ENCODE measurements at regions not wholly inside any gene's neighbourhood (a gene's known extent, or its start where the extent isn't known, plus 50 kb on each side); places are given as distances from the start of the nearest gene placed in this dataset.

DNA sequence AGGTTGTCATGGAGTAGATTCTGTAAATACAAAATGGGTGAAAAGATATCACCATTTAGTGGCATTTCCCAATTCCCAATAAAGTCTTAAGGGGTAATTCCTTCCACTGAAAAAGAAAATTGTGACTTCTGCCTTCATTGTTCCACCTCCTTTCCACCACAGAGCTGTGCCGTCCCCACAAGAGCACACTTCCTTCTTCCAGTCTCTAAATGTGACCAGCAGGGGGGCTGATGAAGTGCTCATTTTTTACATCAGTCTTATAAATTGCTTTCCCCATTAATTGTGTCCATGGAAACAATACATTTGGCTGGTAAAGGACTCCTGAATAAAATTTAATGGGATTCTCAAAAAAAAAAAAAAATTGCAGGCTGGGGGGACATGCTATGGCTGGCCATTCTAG lies 260.8 kb upstream of the PSMD7 start:
- H3K4me1 ChIP-seq (ENCODE audit: control insufficient read depth in 2 of 2, insufficient read depth in 2 of 2, low read length in 2 of 2), result peaks cover 3 to 19% of the 10 kb centered on the region in 2 donors
- no peaks in the 10 kb centered on the region for H3K9me3 ChIP-seq (ENCODE audit: control insufficient read depth in 2 of 2, insufficient read depth in 1 of 2, low read length in 1 of 2)
- no peak overlapping the region for H3K4me3 ChIP-seq (ENCODE audit: low read length in 2 of 2)
- no peak overlapping the region for H3K27ac ChIP-seq (ENCODE audit: low read depth in 1 of 2, low read length in 1 of 2)
- no peaks in the 10 kb centered on the region for H3K27me3 ChIP-seq (ENCODE audit: control insufficient read depth in 2 of 2, insufficient read depth in 1 of 2, low read length in 1 of 2)
- DNase-seq (ENCODE audit: low read depth in 6 of 9, low spot score in 9 of 9), result peak in 2 of 9 donors; percentile 41 to 61
- no peaks in the 10 kb centered on the region for H3K36me3 ChIP-seq (ENCODE audit: control insufficient read depth in 2 of 2, insufficient read depth in 2 of 2, low read length in 1 of 2)
- WGBS, result 4% methylated on average over 1 of the region's 1 CpG

DNA sequence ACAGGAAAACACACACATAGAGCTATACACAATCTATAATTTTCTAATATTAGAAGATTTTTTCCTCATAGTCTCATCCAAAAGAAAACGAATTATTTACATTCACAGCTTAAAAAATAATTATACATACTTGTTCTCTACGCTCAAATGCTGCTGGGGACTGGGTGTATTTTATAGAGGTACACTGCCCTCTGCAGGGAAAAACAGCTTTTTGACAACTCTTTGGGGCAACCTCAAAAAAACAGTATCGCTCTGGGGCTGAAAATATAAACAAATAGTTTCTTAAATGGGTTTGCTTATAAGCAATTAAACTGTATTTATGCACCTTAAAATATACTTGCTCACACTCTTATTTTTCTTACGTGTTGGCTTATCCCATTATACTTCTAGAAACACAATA lies 261.8 kb upstream of the PSMD7 start:
- H3K4me3 ChIP-seq (ENCODE audit: low read length in 2 of 2), result no peak overlapping the region
- peak in 7 of 9 donors; percentile 16 to 79 (median 44) for DNase-seq (ENCODE audit: low read depth in 6 of 9, low spot score in 9 of 9)
- H3K4me1 ChIP-seq (ENCODE audit: control insufficient read depth in 2 of 2, insufficient read depth in 2 of 2, low read length in 2 of 2), result peaks cover 3 to 27% of the 10 kb centered on the region in 2 donors
- H3K9me3 ChIP-seq (ENCODE audit: control insufficient read depth in 2 of 2, insufficient read depth in 1 of 2, low read length in 1 of 2), result no peaks in the 10 kb centered on the region
- H3K27me3 ChIP-seq (ENCODE audit: control insufficient read depth in 2 of 2, insufficient read depth in 1 of 2, low read length in 1 of 2), result no peaks in the 10 kb centered on the region
- WGBS, result 31% methylated on average over 4 of the region's 4 CpGs
- H3K36me3 ChIP-seq (ENCODE audit: control insufficient read depth in 2 of 2, insufficient read depth in 2 of 2, low read length in 1 of 2), result no peaks in the 10 kb centered on the region
- H3K27ac ChIP-seq (ENCODE audit: low read depth in 1 of 2, low read length in 1 of 2), result no peak overlapping the region

DNA sequence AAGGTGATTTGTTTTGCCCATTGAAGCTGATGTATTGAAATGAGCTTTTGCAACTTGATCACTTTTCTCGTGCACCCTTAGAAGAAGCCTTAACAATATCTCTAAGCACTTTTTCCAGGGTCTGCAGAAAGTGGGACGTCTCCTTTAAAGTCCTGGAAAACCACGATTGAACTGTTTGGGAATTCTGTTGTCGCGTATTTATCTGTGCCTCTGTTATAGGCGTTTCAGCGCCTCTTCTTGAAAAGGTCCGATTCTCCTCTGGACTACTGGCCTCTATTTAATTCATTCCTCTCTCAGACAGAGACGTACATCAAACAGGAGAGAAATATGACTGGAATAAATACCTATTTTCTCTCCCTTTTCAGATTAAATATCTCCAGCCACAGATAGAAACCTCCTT lies 262.4 kb upstream of the PSMD7 start:
- H3K4me1 ChIP-seq (ENCODE audit: control insufficient read depth in 2 of 2, insufficient read depth in 2 of 2, low read length in 2 of 2), result peaks cover 3 to 32% of the 10 kb centered on the region in 2 donors
- H3K9me3 ChIP-seq (ENCODE audit: control insufficient read depth in 2 of 2, insufficient read depth in 1 of 2, low read length in 1 of 2), result no peaks in the 10 kb centered on the region
- no peaks in the 10 kb centered on the region for H3K36me3 ChIP-seq (ENCODE audit: control insufficient read depth in 2 of 2, insufficient read depth in 2 of 2, low read length in 1 of 2)
- H3K27ac ChIP-seq (ENCODE audit: low read depth in 1 of 2, low read length in 1 of 2), result no peak overlapping the region
- no peaks in the 10 kb centered on the region for H3K27me3 ChIP-seq (ENCODE audit: control insufficient read depth in 2 of 2, insufficient read depth in 1 of 2, low read length in 1 of 2)
- no peak overlapping the region for H3K4me3 ChIP-seq (ENCODE audit: low read length in 2 of 2)
- DNase-seq (ENCODE audit: low read depth in 6 of 9, low spot score in 9 of 9), result no peak
- WGBS, result 83% methylated on average over 9 of the region's 9 CpGs

DNA sequence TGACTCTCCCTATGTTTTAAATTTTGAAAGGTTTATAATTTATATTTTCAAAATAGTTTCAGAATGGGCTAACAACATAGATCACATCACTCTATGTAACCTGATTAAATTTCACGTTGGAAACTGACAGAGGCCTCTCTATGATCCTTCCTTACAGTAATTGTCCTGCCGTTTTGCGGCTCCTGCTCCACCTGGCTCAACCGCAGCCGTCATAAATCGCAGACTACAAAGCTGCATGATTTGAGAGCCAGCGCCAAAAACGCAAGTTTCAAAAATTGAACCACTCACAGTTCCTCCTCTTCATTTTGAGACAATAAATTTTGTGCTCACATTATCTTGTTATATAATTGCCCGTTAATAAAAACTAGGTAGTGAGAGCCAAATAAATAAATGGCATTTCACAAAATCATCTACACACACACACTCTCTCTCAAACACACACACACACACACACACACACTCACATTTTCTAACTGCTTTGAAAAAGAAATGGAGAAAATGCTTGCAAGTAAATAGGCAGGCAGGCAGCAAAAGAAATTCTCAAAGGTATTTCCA lies 263.1 kb upstream of the PSMD7 start:
- 56% methylated on average over 9 of the region's 9 CpGs for WGBS
- peak in 3 of 9 donors; percentile 19 to 61 (median 25) for DNase-seq (ENCODE audit: low read depth in 6 of 9, low spot score in 9 of 9)
- no peaks in the 10 kb centered on the region for H3K9me3 ChIP-seq (ENCODE audit: control insufficient read depth in 2 of 2, insufficient read depth in 1 of 2, low read length in 1 of 2)
- H3K36me3 ChIP-seq (ENCODE audit: control insufficient read depth in 2 of 2, insufficient read depth in 2 of 2, low read length in 1 of 2), result no peaks in the 10 kb centered on the region
- H3K4me3 ChIP-seq (ENCODE audit: low read length in 2 of 2), result no peak overlapping the region
- peaks cover 3 to 33% of the 10 kb centered on the region in 2 donors for H3K4me1 ChIP-seq (ENCODE audit: control insufficient read depth in 2 of 2, insufficient read depth in 2 of 2, low read length in 2 of 2)
- H3K27ac ChIP-seq (ENCODE audit: low read depth in 1 of 2, low read length in 1 of 2), result no peak overlapping the region
- H3K27me3 ChIP-seq (ENCODE audit: control insufficient read depth in 2 of 2, insufficient read depth in 1 of 2, low read length in 1 of 2), result no peaks in the 10 kb centered on the region

DNA sequence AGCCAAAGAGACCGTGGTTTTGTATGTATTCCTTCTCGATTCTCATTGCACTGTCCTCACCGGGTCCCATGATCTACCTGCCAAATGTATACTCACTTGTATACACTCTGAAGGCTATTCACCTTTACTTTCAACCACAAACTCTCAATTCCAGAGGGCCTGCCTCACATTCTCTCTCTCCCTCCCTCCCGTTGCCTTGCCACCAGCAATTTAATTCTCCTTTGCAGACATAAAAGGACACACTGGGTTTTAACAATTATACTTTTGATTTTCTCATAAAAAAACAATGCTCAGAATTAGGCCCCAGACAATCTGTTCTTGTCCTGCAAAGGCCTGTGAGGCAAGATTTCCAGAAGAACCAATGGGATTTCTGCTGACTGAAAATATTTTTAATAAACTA lies 265.1 kb upstream of the PSMD7 start:
- H3K27ac ChIP-seq (ENCODE audit: low read depth in 1 of 2, low read length in 1 of 2), result no peak overlapping the region
- no peak for DNase-seq (ENCODE audit: low read depth in 6 of 9, low spot score in 9 of 9)
- peaks cover 3 to 36% of the 10 kb centered on the region in 2 donors for H3K4me1 ChIP-seq (ENCODE audit: control insufficient read depth in 2 of 2, insufficient read depth in 2 of 2, low read length in 2 of 2)
- H3K9me3 ChIP-seq (ENCODE audit: control insufficient read depth in 2 of 2, insufficient read depth in 1 of 2, low read length in 1 of 2), result no peaks in the 10 kb centered on the region
- no peaks in the 10 kb centered on the region for H3K27me3 ChIP-seq (ENCODE audit: control insufficient read depth in 2 of 2, insufficient read depth in 1 of 2, low read length in 1 of 2)
- no peaks in the 10 kb centered on the region for H3K36me3 ChIP-seq (ENCODE audit: control insufficient read depth in 2 of 2, insufficient read depth in 2 of 2, low read length in 1 of 2)
- no peak overlapping the region for H3K4me3 ChIP-seq (ENCODE audit: low read length in 2 of 2)
- 87% methylated on average over 4 of the region's 4 CpGs for WGBS

DNA sequence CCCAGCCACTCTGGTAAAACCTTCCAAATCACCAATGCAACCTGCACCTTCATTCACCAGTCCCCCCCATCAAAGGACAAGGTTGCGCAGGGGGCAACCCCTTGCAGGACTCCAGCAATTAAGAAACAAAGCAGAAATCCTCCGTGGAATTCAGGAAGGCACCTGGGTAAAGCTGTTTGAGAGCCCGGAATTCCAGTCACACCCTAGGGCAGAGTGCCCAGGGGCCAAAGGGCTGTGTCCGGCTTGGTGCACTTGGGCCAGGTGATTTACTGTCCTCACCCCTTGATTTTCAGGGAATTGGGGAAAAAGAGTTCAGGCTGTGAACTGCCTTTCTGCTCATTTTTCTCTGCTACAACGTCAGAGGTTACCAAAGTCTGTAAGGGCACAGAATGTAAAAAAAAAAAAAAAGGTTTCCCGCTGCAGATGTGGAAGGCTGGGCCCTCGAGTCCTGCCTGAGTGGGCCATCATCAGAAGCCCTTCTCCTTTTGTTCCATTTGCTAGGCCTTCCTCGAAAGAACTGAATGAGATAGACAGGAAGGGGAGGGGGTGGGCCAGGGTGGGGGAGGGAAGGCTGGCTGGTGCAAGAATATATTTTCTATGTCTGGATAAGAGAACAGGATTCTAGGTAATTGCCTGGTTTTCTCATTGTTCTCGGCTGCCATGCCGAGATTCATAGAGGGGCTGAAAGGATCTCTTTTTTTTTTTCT lies 266.5 kb upstream of the PSMD7 start:
- peaks cover 12 to 42% of the 10 kb centered on the region in 2 donors for H3K4me1 ChIP-seq (ENCODE audit: control insufficient read depth in 2 of 2, insufficient read depth in 2 of 2, low read length in 2 of 2)
- H3K36me3 ChIP-seq (ENCODE audit: control insufficient read depth in 2 of 2, insufficient read depth in 2 of 2, low read length in 1 of 2), result no peaks in the 10 kb centered on the region
- 68% methylated on average over 10 of the region's 10 CpGs for WGBS
- no peaks in the 10 kb centered on the region for H3K27me3 ChIP-seq (ENCODE audit: control insufficient read depth in 2 of 2, insufficient read depth in 1 of 2, low read length in 1 of 2)
- no peaks in the 10 kb centered on the region for H3K9me3 ChIP-seq (ENCODE audit: control insufficient read depth in 2 of 2, insufficient read depth in 1 of 2, low read length in 1 of 2)
- no peak overlapping the region for H3K4me3 ChIP-seq (ENCODE audit: low read length in 2 of 2)
- no peak overlapping the region for H3K27ac ChIP-seq (ENCODE audit: low read depth in 1 of 2, low read length in 1 of 2)
- DNase-seq (ENCODE audit: low read depth in 6 of 9, low spot score in 9 of 9), result no peak

DNA sequence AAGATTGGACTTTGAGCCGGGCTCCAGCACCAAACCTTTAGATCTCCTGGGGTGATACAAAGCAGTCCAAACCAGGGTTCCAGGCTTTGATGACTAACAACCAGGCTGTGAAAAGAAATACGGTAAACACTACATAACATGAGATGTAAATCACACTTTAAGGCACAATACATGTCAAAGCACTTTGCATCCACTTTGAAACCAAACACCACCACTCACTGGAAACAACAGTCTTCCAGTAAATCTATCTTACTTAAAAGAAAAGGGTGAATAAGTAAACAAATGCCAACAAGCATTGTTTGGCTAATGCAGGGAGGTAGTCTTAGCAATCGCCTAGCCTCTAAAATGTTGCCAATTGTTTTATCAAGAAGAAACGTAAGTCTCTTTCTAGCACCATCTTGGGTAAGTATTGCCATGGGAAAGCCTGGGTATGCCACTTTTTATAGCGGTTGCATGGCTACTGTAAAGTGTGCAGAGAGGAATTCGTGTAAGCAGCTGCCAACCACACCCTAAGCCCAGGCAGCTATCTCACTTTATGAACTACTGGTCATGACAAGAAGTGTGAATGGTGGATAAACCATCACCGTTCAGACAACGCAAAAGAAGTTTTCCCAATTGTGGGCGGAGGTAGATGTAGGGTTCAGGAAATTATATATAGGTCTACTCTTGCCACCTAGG lies 267.4 kb upstream of the PSMD7 start:
- H3K4me3 ChIP-seq (ENCODE audit: low read length in 2 of 2), result no peak overlapping the region
- H3K27me3 ChIP-seq (ENCODE audit: control insufficient read depth in 2 of 2, insufficient read depth in 1 of 2, low read length in 1 of 2), result no peaks in the 10 kb centered on the region
- no peak for DNase-seq (ENCODE audit: low read depth in 6 of 9, low spot score in 9 of 9)
- no peaks in the 10 kb centered on the region for H3K9me3 ChIP-seq (ENCODE audit: control insufficient read depth in 2 of 2, insufficient read depth in 1 of 2, low read length in 1 of 2)
- peaks cover 19 to 47% of the 10 kb centered on the region in 2 donors for H3K4me1 ChIP-seq (ENCODE audit: control insufficient read depth in 2 of 2, insufficient read depth in 2 of 2, low read length in 2 of 2)
- H3K36me3 ChIP-seq (ENCODE audit: control insufficient read depth in 2 of 2, insufficient read depth in 2 of 2, low read length in 1 of 2), result no peaks in the 10 kb centered on the region
- WGBS, result 96% methylated on average over 9 of the region's 9 CpGs
- H3K27ac ChIP-seq (ENCODE audit: low read depth in 1 of 2, low read length in 1 of 2), result no peak overlapping the region

DNA sequence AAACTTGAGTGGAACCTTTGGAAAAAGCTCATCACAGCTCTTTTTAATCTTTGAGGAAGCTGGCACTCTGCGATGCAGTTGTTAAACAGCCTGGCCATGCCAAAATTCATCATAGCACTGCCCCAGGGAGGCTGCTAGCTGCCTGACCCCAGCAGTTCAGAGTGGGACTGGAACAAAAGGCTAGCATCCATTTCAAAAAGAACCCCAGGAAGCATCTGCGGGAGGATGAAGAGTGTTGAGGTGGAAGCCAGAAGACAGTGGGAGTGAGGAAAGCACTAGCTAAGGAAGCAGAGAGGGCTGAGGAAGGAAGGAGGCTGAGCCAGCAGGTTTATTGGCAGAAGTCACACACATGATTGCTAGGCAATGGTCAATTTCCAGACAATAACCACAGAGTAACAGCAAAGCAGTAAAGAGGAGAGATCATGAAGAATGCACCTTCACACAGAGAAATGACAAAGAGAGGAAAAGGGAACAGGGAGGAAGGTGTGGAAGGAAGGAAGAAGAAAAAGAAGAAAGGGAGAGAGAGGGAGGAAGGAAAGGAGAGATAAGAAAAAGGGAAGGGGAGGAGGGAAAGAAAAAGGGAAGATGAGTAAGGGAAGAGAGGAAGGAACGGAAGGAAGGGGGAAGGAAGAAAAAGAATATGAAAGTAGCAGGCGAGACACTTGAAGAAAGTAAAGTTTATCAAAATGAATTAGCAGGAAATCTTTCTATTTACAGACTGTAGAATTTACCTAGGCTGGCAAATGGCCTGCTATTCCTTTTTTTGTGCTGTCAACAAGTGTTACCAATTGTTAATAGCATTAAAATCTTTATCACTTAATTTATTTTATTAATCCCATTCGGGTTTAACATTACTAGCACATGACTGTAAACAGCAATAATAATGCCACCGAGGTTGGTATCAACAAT lies 270.0 kb upstream of the PSMD7 start:
- H3K4me1 ChIP-seq (ENCODE audit: control insufficient read depth in 2 of 2, insufficient read depth in 2 of 2, low read length in 2 of 2), result peaks cover 18 to 46% of the 10 kb centered on the region in 2 donors
- WGBS, result 47% methylated on average over 6 of the region's 6 CpGs
- H3K27ac ChIP-seq (ENCODE audit: low read depth in 1 of 2, low read length in 1 of 2), result peak overlapping the region in 1 of 2 donors; percentile 89
- H3K4me3 ChIP-seq (ENCODE audit: low read length in 2 of 2), result no peak overlapping the region
- no peak for DNase-seq (ENCODE audit: low read depth in 6 of 9, low spot score in 9 of 9)
- no peaks in the 10 kb centered on the region for H3K36me3 ChIP-seq (ENCODE audit: control insufficient read depth in 2 of 2, insufficient read depth in 2 of 2, low read length in 1 of 2)
- no peaks in the 10 kb centered on the region for H3K27me3 ChIP-seq (ENCODE audit: control insufficient read depth in 2 of 2, insufficient read depth in 1 of 2, low read length in 1 of 2)
- no peaks in the 10 kb centered on the region for H3K9me3 ChIP-seq (ENCODE audit: control insufficient read depth in 2 of 2, insufficient read depth in 1 of 2, low read length in 1 of 2)

All from thymus (tissue), 11 donors.